Activated CD4-positive, alpha-beta memory T cell treated with anti-CD3 and anti-CD28 coated beads for 36 hours (primary cell): ENCODE measurements at regions not wholly inside any gene's neighbourhood (a gene's known extent, or its start where the extent isn't known, plus 50 kb on each side); places are given as distances from the start of the nearest gene placed in this dataset.
"Not testable (repeated sequence)": the region's sequence is repeated elsewhere in the genome, so short reads cannot be mapped to it uniquely, and the experiment has no call there.

Experiments
- CTCF ChIA-PET: fragments of 350-600 bp; sonication (Branson Sonifier 250); formaldehyde crosslinking; loops from one replicate; lab custom pipeline; 2021; ENCODE audit warnings: antibody characterized with exemption, inconsistent platforms; lab: Charles Lee
- POLR2A ChIA-PET: fragments of 350-600 bp; sonication (Branson Sonifier 250); formaldehyde crosslinking; loops from one replicate; lab custom pipeline; 2021; ENCODE audit warnings: antibody characterized with exemption; lab: Charles Lee
- DNase-seq: peaks from one replicate; pipeline ENCODE4 v3.0.0-alpha.2; 2020
- H3K27ac Mint-ChIP-seq: one replicate; pipeline ENCODE4 v1.8.0; 2021; ENCODE audit warnings: mixed read lengths
- H3K27me3 Mint-ChIP-seq: one replicate; pipeline ENCODE4 v1.8.0; 2021; ENCODE audit warnings: mixed read lengths
- H3K36me3 Mint-ChIP-seq: one replicate; pipeline ENCODE4 v1.8.0; 2021; ENCODE audit warnings: mixed read lengths
- H3K4me1 Mint-ChIP-seq: one replicate; pipeline ENCODE4 v1.8.0; 2021; ENCODE audit warnings: low read depth, mixed read lengths
- H3K4me3 Mint-ChIP-seq: one replicate; pipeline ENCODE4 v1.8.0; 2021; ENCODE audit warnings: mild to moderate bottlenecking, mixed read lengths
- H3K9me3 Mint-ChIP-seq: one replicate; pipeline ENCODE4 v1.8.0; 2021; ENCODE audit warnings: mixed read lengths
- intact Hi-C: fragments of 100-400 bp; cut with micrococcal nuclease; formaldehyde crosslinking; loops from one replicate; pipeline ENCODE4 v1.15.1; 2023

DNA sequence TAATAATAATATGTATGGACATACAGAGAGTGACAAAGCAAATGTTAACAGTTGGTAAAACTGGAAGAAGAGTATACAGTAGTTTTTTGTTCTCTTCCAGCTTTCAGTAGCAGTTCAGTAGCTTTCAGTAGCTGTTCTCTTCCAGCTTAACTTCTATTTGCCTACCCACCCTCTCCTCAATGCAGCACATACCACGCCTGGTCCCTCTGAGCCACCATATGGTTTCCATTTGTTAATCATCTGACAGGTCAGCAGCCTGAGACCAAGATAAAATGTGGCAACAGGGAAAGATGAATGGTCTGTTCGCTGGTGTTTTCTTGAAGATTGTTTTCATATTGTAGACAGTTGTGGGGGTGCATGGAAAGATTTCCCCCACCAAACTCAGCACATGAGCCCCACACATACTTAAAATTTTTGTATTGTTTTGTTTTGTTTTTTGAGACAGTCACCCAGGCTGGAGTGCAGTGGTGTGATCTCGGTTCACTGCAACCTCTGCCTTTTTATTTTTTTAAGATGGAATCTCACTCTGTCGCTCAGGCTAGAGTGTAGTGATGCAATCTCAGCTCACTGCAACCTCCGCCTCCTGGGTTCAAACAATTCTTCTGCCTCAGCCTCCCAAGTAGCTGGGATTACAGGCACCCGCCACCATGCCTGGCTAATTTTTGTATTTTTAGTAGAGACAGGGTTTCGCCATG is 56.8 kb downstream of the ATP6V0E2 start:
- CTCF ChIA-PET, H3K27me3 Mint-ChIP-seq, H3K4me1 Mint-ChIP-seq, H3K36me3 Mint-ChIP-seq, intact Hi-C loops, H3K27ac Mint-ChIP-seq, H3K9me3 Mint-ChIP-seq, H3K4me3 Mint-ChIP-seq, POLR2A ChIA-PET, DNase-seq: not testable (repeated sequence)

DNA sequence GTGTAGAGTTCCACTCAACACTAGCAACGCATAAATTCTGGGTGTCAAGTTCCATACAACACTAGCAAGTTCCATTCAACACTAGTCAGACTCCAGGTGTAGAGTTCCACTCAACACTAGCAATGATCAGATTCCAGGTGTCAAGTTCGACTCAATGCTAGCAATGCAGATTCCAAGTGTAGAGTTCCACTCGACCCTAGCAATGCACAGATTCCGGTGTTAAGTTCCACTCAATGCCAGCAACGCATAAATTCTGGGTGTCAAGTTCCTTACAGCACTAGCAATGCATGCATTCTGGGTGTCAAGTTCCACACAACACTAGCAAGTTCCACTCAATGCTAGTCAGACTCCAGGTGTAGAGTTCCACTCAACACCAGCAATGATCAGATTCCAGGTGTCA is 60.0 kb downstream of the ATP6V0E2 start:
- CTCF ChIA-PET, intact Hi-C loops, DNase-seq, H3K4me1 Mint-ChIP-seq, H3K27ac Mint-ChIP-seq, H3K4me3 Mint-ChIP-seq, H3K27me3 Mint-ChIP-seq, H3K36me3 Mint-ChIP-seq, H3K9me3 Mint-ChIP-seq, POLR2A ChIA-PET: not testable (repeated sequence)

DNA sequence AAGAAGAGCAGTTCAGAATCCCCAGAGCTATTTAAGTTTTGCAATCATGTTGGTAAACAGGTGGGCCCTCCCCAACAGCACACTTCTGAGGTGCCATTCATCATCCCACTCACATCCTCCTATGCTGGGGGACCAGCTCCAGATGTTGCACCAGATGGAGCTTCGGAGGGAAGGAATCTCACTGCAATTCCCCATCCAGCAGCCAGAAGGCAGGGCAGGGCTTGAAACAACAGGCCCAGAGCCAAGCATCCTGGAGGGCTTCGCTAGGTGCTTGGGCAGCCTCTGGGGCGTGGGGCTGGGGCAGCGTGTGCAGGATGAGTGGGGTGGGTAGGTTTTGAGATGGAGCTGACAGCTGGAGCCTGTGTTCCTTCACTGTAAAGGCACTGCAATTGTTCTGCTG is 73.6 kb downstream of the ATP6V0E2 start:
- POLR2A ChIA-PET, H3K4me1 Mint-ChIP-seq: not testable (repeated sequence)

DNA sequence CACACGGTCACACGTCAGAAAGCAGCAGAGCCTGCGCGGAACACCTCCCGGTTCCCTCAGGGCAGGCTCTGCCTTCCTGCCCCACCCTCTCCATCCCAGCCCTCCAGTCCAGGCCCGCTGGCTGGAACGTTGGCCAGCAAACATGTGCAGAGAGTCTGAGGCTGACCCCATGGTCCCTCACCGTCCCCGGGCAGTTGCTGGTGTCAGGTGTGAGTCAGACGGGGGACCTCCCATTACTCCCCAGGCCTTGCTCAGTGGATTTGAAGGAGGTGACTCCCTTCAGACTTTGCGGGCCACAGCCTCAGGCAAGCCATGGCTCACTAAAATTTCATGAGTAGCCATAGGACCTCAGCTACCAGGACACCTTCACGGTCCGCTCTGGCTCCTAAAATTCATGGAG is 74.7 kb downstream of the ATP6V0E2 start:
- H3K9me3 Mint-ChIP-seq, CTCF ChIA-PET, DNase-seq, intact Hi-C loops, H3K4me1 Mint-ChIP-seq, H3K36me3 Mint-ChIP-seq, H3K27ac Mint-ChIP-seq, H3K4me3 Mint-ChIP-seq, H3K27me3 Mint-ChIP-seq: not testable (repeated sequence)
- POLR2A ChIA-PET, result interaction anchor here (0.6 kb wide), 1 partner anchor 112 kb away, joined by 3 read pairs; no protein-coding TSS in a partner anchor

More for the DNA sequence above, 73.6 kb downstream of the ATP6V0E2 start:
- H3K36me3 Mint-ChIP-seq, intact Hi-C loops, H3K4me3 Mint-ChIP-seq, H3K27me3 Mint-ChIP-seq, DNase-seq, H3K27ac Mint-ChIP-seq, H3K9me3 Mint-ChIP-seq: not testable (repeated sequence)
- CTCF ChIA-PET, result interaction anchor here (0.6 kb wide), 1 partner anchor 166 kb away, joined by 4 read pairs; no protein-coding TSS in a partner anchor

DNA sequence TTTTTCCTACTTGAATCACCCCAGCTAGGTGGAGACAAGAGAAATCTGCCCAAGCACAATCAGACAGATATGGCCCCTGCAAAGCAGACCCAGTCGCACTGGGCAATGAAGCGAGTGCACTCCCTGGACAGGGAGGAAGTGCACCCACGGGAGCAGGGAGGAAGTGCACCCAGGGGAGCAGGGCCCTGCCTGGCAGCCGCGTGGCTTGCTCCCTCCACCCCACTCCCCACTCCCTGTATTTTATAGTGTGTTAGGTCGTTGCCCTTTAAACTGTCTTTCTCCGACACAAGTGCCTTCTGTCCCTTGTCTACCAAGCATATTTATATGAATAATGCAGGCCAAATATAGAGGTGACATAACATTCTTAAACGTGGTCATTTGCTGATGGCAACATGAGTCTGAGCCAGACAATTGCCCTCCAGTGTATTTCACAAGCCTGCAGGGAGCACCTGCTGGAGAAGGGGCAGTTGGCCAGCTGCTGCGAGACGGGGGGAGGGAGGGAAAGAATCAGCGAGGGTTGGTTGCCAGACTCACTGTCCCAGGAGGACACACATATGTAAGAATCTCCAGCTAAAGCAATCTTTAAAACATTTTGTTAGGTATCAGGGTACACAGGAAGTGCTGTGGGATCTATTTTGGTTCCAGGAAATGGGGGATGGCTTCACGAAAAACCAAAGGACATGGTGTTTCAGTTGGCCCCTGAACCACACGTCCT is 76.3 kb downstream of the ATP6V0E2 start:
- H3K4me1 Mint-ChIP-seq, POLR2A ChIA-PET, H3K9me3 Mint-ChIP-seq, CTCF ChIA-PET, H3K36me3 Mint-ChIP-seq, H3K4me3 Mint-ChIP-seq, intact Hi-C loops, H3K27me3 Mint-ChIP-seq: not testable (repeated sequence)
- H3K27ac Mint-ChIP-seq, result peak overlapping the region; percentile 8
- DNase-seq, result peak; percentile 10

DNA sequence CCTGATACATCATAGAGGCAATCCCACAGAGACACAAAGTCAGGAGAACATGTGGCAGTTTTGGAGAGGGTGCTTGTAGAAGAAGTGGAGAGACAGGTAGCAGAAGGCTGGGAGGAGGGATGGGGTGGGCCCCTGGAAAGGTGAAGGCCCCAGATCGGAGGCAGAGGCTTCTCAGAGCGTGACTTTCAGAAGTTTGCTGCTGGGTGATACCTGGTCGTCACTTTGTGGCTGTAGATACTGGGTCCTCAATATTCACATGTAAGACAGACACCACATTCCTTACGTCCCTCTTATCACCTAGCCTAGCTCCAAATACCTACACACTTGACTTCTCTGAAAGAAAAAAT is 76.8 kb downstream of the ATP6V0E2 start:
- intact Hi-C loops, H3K27me3 Mint-ChIP-seq, DNase-seq, H3K4me3 Mint-ChIP-seq, H3K36me3 Mint-ChIP-seq, H3K9me3 Mint-ChIP-seq, CTCF ChIA-PET, H3K27ac Mint-ChIP-seq, H3K4me1 Mint-ChIP-seq, POLR2A ChIA-PET: not testable (repeated sequence)

DNA sequence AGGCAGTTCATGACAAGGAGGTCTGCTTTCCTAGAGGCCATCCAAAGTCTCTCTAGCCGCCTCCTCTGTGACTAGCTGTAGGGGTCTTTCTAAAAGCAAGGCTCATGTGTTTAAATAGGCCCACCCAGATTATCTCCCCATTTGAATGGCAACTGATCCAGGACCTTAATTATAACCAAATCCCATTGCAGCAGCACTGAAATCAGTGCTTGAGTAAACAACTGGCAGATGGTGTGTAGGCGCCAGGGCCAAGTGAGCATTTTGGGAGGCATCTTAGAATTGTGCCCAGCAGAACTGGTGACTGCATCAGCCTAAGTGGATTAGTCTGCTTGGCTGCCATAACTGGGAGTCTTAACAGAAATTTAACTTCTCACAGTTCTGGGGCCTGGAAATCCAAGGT is 77.8 kb downstream of the ATP6V0E2 start:
- DNase-seq, POLR2A ChIA-PET, H3K4me1 Mint-ChIP-seq, H3K4me3 Mint-ChIP-seq, H3K27ac Mint-ChIP-seq, intact Hi-C loops, H3K9me3 Mint-ChIP-seq, H3K27me3 Mint-ChIP-seq, H3K36me3 Mint-ChIP-seq, CTCF ChIA-PET: not testable (repeated sequence)

DNA sequence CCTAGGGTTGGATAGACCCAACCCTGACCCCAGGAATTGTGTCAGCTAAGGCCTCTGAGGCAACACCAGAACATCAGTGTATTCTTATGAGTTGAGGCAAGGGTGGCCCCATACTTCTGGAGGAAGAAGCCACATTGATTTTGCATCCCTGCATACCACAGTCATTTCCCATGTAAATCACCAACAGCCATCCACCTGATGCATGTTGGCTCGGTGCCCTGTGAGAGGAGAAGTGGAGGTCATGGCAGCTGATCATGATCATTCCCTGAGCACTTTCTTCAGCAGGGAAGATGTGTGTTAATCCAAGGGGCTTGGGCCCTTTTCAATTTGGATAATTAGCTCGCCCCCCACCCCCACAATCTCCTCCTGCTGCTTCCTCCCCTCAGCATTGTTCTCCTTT is 85.1 kb downstream of the ATP6V0E2 start:
- H3K4me3 Mint-ChIP-seq, H3K27me3 Mint-ChIP-seq, intact Hi-C loops, H3K4me1 Mint-ChIP-seq, DNase-seq, POLR2A ChIA-PET, CTCF ChIA-PET, H3K27ac Mint-ChIP-seq: not testable (repeated sequence)
- H3K9me3 Mint-ChIP-seq, result peaks cover 25% of the 10 kb centered on the region
- H3K36me3 Mint-ChIP-seq, result peaks cover 14% of the 10 kb centered on the region

DNA sequence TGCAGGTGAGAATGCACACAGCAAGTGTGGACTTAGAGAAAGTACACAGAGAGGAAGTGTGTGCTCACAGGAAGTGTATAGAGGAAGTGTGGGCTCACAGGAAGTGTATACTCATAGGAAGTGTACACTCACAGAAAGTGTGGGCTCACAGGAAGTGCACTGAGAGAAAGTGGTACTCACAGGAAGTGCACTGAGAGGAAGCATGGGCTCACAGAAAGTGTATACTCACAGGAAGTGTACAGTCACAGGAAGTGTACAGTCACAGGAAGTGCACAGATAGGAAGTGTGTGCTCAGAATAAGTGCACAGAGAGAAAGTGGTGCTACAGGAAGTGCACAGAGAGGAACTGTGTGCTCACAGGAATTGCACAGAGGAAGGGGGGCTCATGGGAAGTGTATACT is 87.1 kb downstream of the ATP6V0E2 start:
- H3K4me1 Mint-ChIP-seq, H3K27me3 Mint-ChIP-seq, intact Hi-C loops, POLR2A ChIA-PET, CTCF ChIA-PET, H3K4me3 Mint-ChIP-seq: not testable (repeated sequence)
- peak; percentile 16 for DNase-seq
- peaks cover 14% of the 10 kb centered on the region for H3K36me3 Mint-ChIP-seq
- peak overlapping the region; percentile 31 for H3K27ac Mint-ChIP-seq
- peaks cover 25% of the 10 kb centered on the region for H3K9me3 Mint-ChIP-seq

DNA sequence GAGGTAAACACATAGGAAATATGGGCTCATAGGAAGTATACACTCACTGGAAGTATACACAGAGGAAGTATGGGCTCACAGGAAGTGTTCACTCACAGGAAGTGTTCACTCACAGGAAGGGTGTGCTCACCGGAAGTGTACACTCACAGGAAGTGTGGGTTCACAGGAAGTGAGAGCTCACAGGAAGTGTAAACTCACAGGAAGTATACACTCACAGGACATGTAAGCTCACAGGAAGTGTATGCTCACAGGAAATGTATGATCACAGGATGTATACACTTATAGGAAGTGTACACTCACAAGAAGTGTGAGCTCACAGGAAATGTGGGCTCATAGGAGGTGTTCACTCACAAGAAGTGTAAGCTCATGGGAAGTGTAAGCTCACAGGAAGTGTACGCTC is 88.1 kb downstream of the ATP6V0E2 start:
- Mint-ChIP-seq H3K36me3 (peaks cover 14% of the 10 kb centered on the region), H3K27ac (peak overlapping the region; percentile 78), H3K9me3 (peaks cover 25% of the 10 kb centered on the region)
- H3K27me3 Mint-ChIP-seq, intact Hi-C loops, POLR2A ChIA-PET, CTCF ChIA-PET, H3K4me1 Mint-ChIP-seq, H3K4me3 Mint-ChIP-seq: not testable (repeated sequence)
- DNase-seq, result peak; percentile 29

DNA sequence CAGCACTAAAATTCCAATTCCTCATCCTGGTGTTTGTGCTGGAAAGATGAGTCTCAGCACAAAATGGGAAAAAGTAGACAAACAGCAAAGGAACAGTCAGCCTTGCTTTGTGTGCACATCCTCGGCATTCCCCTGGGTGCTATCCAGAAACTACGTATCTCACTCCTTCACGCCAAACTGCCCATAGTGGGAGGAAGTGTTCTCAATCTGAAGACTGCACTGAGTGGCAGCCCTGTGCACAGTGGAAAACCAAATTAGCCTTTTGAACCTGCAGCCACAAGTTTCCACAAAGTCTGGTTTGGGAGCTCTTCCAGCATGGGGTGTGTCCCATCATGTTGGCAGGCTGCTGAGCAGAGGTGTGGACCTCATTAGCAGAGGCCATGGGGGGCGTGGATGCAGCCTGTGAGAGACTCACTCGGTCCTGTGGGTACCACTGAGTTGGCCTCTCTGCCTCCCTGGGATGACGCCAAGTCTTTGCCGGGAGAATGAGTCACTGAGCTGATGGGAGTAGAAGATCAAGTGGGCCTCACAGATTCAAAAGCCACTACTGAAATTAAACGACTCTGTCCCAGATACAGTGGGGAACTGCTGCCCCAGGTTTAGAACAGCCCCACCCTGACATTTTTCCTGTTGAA is 89.0 kb downstream of the ATP6V0E2 start:
- CTCF ChIA-PET, H3K27me3 Mint-ChIP-seq, POLR2A ChIA-PET, H3K4me1 Mint-ChIP-seq, DNase-seq, intact Hi-C loops, H3K4me3 Mint-ChIP-seq: not testable (repeated sequence)
- Mint-ChIP-seq H3K27ac (peak overlapping the region; percentile 13), H3K9me3 (peaks cover 25% of the 10 kb centered on the region), H3K36me3 (peaks cover 14% of the 10 kb centered on the region)

DNA sequence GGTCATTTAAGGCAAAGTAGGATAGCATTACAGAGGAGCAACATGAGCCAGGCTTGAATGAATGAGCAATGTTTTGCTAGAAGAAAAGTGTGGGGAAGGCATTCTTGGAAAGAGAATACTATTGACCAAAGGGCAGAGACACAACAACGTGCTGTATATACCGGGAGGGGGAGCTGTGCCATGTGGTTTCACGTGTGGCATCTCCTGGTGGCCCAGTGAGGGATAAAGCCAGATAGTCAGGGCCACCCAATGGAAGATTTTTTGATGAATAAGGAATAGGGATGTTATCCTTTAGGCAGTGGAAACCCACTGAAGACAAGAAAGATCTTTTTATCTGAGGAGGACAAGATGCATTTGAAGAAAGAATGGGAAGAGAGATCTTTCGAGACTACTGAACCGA is 90.2 kb downstream of the ATP6V0E2 start:
- H3K4me1 Mint-ChIP-seq, H3K4me3 Mint-ChIP-seq, H3K27ac Mint-ChIP-seq, intact Hi-C loops, DNase-seq, H3K27me3 Mint-ChIP-seq, CTCF ChIA-PET, POLR2A ChIA-PET: not testable (repeated sequence)
- Mint-ChIP-seq H3K36me3 (peaks cover 14% of the 10 kb centered on the region), H3K9me3 (peaks cover 25% of the 10 kb centered on the region)
